T-cell (primary cell): ENCODE measurements at regions not wholly inside any gene's neighbourhood (a gene's known extent, or its start where the extent isn't known, plus 50 kb on each side); places are given as distances from the start of the nearest gene placed in this dataset.

Experiments used
- ATAC-seq, 4 experiments: fragments of 200-7000 bp in 3 of 4; fragments of 150-1000 bp in 1 of 4; cut with Tn5 transposase; replicated peaks in 1 of 4; 1 replicate in 3 of 4; 2 replicates in 1 of 4; pipeline ENCODE4 v1.10.0; 2021; ENCODE audit warnings: moderate library complexity in 3 of 4, mild to moderate bottlenecking in 2 of 4, moderate number of reproducible peaks in 1 of 4
- CTCF ChIA-PET, 2 donors: fragments of 300-600 bp; sonication (Branson Sonifier 250); formaldehyde crosslinking; loops; one replicate each; lab custom pipeline; 2022; ENCODE audit warnings: antibody characterized with exemption in 2 of 2; lab: Charles Lee
- POLR2A ChIA-PET, 2 donors: fragments of 300-600 bp; sonication (Branson Sonifier 250); formaldehyde crosslinking; loops; one replicate each; lab custom pipeline; 2022; ENCODE audit warnings: antibody characterized with exemption in 2 of 2; lab: Charles Lee
- DNase-seq, 35 experiments: peaks; one replicate each; pipeline versions ENCODE4 v3.0.0 to v3.0.0-alpha.2; 2013 to 2023
- H3K27ac ChIP-seq: one replicate; pipeline ENCODE4 v1.5.1; 2013; ENCODE audit warnings: low read length
- H3K27me3 ChIP-seq, 2 experiments: replicated peaks in 1 of 2; 1 replicate in 1 of 2; 2 replicates in 1 of 2; pipeline versions ENCODE4 v1.6.1 to v1.7.0; 2013; ENCODE audit warnings: low read length in 1 of 2, mixed read lengths in 1 of 2; ENCODE audit not compliant: control insufficient read depth in 2 of 2, insufficient read depth in 2 of 2; ENCODE audit errors: extremely low read depth in 1 of 2
- H3K36me3 ChIP-seq, 2 donors: 1 replicate in 1 of 2; 2 replicates in 1 of 2; pipeline versions ENCODE4 v1.6.1 to v1.7.0; 2013; ENCODE audit warnings: low read length in 1 of 2; ENCODE audit not compliant: control insufficient read depth in 2 of 2, insufficient read depth in 1 of 2; ENCODE audit errors: extremely low read depth in 1 of 2
- H3K4me1 ChIP-seq, 2 experiments: 1 replicate in 1 of 2; 2 replicates in 1 of 2; pipeline versions ENCODE4 v1.6.1 to v1.7.0; 2013; ENCODE audit warnings: low read length in 2 of 2, mixed read lengths in 1 of 2; ENCODE audit not compliant: insufficient read depth in 2 of 2, control insufficient read depth in 1 of 2; ENCODE audit errors: extremely low read depth in 1 of 2
- H3K4me3 ChIP-seq, 2 donors: 1 replicate in 1 of 2; 2 replicates in 1 of 2; pipeline versions ENCODE4 v1.5.1 to v1.7.0; 2013; ENCODE audit warnings: mild to moderate bottlenecking in 2 of 2, low read length in 1 of 2, moderate library complexity in 1 of 2; ENCODE audit not compliant: control insufficient read depth in 1 of 2; ENCODE audit errors: extremely low read depth in 1 of 2
- H3K9me3 ChIP-seq: 2 replicates; pipeline ENCODE4 v1.7.0; 2013
- H3K27ac Mint-ChIP-seq, 2 donors: one replicate each; pipeline ENCODE4 v1.8.0; 2020 to 2021; ENCODE audit warnings: mild to moderate bottlenecking in 2 of 2, mixed read lengths in 2 of 2
- H3K27me3 Mint-ChIP-seq, 2 donors: one replicate each; pipeline ENCODE4 v1.8.0; 2021 to 2022; ENCODE audit warnings: mixed read lengths in 2 of 2
- H3K36me3 Mint-ChIP-seq: one replicate; pipeline ENCODE4 v1.8.0; 2021; ENCODE audit warnings: mixed read lengths
- H3K4me1 Mint-ChIP-seq, 3 donors: one replicate each; pipeline ENCODE4 v1.8.0; 2020 to 2022; ENCODE audit warnings: mixed read lengths in 3 of 3, mild to moderate bottlenecking in 1 of 3
- H3K4me3 Mint-ChIP-seq, 3 donors: one replicate each; pipeline ENCODE4 v1.8.0; 2020 to 2022; ENCODE audit warnings: mild to moderate bottlenecking in 3 of 3, mixed read lengths in 3 of 3, moderate library complexity in 3 of 3
- H3K9me3 Mint-ChIP-seq, 3 donors: one replicate each; pipeline ENCODE4 v1.8.0; 2020 to 2022; ENCODE audit warnings: mixed read lengths in 3 of 3
- whole genome bisulfite sequencing: methylation state at CpG from one replicate; pipeline ENCODE4 v1.1.5; 2013; ENCODE audit warnings: missing lambda C conversion rate; ENCODE audit not compliant: insufficient coverage; 5-methylcytosine and 5-hydroxymethylcytosine counted together

DNA sequence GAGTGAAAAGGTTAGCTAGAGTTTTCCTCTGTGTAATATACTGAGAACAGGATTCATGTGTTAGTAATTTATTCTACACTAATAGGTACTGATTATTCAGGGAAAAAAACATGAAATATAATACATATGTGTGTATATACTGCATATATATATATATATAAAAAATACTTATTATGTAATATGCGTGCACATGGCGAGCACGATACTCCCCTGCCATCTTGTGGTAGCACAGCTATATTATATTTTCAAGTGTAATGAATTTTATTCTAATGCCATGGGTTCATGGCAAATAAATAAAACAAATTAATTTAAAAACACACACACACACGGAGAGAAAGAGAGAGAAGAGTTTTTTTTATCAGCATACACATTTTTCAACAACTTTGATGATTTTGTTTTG is 460.6 kb downstream of the KCNJ2 start:
- Histone ChIP-seq H3K4me3 (no peak overlapping the region), H3K27me3 (no peaks in the 10 kb centered on the region), H3K36me3 (no peaks in the 10 kb centered on the region), H3K4me1 (no peaks in the 10 kb centered on the region), H3K27ac (no peak overlapping the region), H3K9me3 (no peaks in the 10 kb centered on the region)
- ATAC-seq = no peak
- ChIA-PET POLR2A (no interaction called here), CTCF (no interaction called here)
- no peaks in the 10 kb centered on the region for H3K4me1 Mint-ChIP-seq
- peaks cover 1 to 14% of the 10 kb centered on the region in 2 donors for H3K27me3 Mint-ChIP-seq
- peak in 1 of 35 experiments; percentile 3 for DNase-seq
- no peak overlapping the region for H3K4me3 Mint-ChIP-seq
- H3K36me3 Mint-ChIP-seq = no peaks in the 10 kb centered on the region
- H3K9me3 Mint-ChIP-seq = no peaks in the 10 kb centered on the region
- WGBS = no CpG with 5 or more reads among the region's 4 CpGs
- H3K27ac Mint-ChIP-seq = no peak overlapping the region

DNA sequence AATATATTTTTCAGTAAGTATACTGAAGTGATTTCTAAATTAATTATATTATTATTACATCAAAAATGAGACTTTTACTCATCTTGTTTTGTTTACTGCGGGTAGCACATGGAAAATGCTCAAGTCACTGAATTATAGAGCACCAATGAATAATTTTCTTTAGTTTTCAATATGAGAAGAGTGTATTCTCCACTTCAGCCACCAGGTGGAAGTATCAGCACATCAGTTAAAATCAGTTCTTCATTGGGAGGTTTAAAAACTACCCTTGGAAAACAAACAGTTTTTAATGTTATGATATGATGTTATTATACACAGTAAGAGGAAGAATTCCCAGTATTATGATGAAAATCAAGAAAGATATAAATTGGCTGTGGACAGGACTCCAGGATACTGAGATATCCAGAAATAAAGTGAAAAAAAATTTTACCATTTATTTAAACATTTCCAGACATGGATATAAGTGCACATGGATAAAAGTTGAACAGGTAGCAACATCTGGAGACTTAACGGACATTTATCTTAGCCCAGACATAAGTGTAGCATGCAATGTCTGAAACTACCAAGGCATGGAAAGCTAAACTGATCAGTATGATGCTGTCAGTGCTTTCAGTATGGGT is 467.3 kb downstream of the KCNJ2 start:
- peak in 1 of 35 experiments; percentile 31 for DNase-seq
- CTCF ChIA-PET = interaction anchor here in 1 of 2 donors (0.6 kb wide), 1 partner anchor 19 kb away, joined by 3 read pairs; no protein-coding TSS in a partner anchor
- no peak overlapping the region for H3K4me3 ChIP-seq
- POLR2A ChIA-PET = no interaction called here
- no peaks in the 10 kb centered on the region for H3K4me1 ChIP-seq
- Mint-ChIP-seq H3K4me3 (no peak overlapping the region), H3K27me3 (peaks cover 1 to 5% of the 10 kb centered on the region in 2 donors), H3K27ac (no peak overlapping the region), H3K4me1 (no peaks in the 10 kb centered on the region), H3K36me3 (no peaks in the 10 kb centered on the region), H3K9me3 (no peaks in the 10 kb centered on the region)
- no peaks in the 10 kb centered on the region for H3K27me3 ChIP-seq
- H3K27ac ChIP-seq = no peak overlapping the region
- WGBS = 50% methylated on average over 1 of the region's 2 CpGs
- H3K9me3 ChIP-seq = no peaks in the 10 kb centered on the region
- H3K36me3 ChIP-seq = no peaks in the 10 kb centered on the region
- ATAC-seq = no peak

DNA sequence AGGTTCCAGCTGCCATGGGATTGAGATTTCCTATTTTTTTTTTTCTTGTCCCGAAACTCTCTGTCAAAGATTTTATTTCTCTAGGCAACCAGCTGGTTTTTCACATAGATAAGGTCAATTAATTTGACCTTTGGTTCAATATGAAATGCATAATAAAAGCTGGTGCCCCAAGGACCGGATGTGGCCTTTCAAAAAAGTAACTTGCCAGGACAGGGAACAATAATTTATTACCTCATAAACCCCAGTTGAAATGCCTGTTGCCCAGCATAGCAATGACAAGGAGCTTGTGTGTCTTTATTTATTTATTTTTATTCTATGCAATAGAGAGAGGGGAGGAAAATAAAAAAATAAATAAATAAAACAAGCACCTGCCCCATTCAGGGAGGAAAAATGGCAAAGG is 472.7 kb downstream of the KCNJ2 start:
- no peak overlapping the region for H3K27ac Mint-ChIP-seq
- DNase-seq (no peak), ATAC-seq (no peak)
- Histone ChIP-seq H3K36me3 (no peaks in the 10 kb centered on the region), H3K27ac (no peak overlapping the region), H3K9me3 (no peaks in the 10 kb centered on the region), H3K4me3 (no peak overlapping the region), H3K4me1 (peaks cover 0 to 2% of the 10 kb centered on the region in 2 experiments), H3K27me3 (no peaks in the 10 kb centered on the region)
- H3K36me3 Mint-ChIP-seq = no peaks in the 10 kb centered on the region
- no peaks in the 10 kb centered on the region for H3K27me3 Mint-ChIP-seq
- ChIA-PET CTCF (no interaction called here), POLR2A (no interaction called here)
- H3K4me3 Mint-ChIP-seq = no peak overlapping the region
- H3K4me1 Mint-ChIP-seq = no peaks in the 10 kb centered on the region
- peaks cover 0 to 9% (median 0%) of the 10 kb centered on the region in 3 donors for H3K9me3 Mint-ChIP-seq
- WGBS = no CpG with 5 or more reads among the region's 2 CpGs

DNA sequence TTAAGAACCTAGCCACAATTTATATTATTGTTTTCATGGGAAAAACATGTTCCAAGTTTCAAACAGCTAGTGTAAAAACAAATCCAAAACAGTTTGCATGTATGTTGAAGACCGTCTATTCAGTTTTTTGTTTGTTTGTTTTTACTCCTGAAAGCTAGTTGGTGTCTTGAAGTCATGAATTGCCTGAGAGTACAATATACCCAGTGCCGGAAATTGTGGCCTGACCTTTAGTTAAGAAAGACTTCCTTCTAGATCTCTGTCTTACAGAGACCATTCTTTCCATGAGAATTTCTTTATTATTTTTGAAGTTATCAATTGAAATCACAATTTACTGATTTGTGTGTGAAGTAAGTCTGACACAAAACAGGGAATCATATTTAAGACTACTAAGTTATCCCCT is 474.8 kb downstream of the KCNJ2 start:
- Mint-ChIP-seq H3K4me3 (no peak overlapping the region), H3K27ac (no peak overlapping the region), H3K9me3 (peaks cover 0 to 9% (median 0%) of the 10 kb centered on the region in 3 donors), H3K4me1 (no peaks in the 10 kb centered on the region), H3K36me3 (no peaks in the 10 kb centered on the region), H3K27me3 (no peaks in the 10 kb centered on the region)
- ChIA-PET POLR2A (no interaction called here), CTCF (no interaction called here)
- no peak overlapping the region for H3K4me3 ChIP-seq
- H3K36me3 ChIP-seq = no peaks in the 10 kb centered on the region
- no peak for ATAC-seq
- no peak for DNase-seq
- WGBS = no CpG with 5 or more reads among the region's 2 CpGs
- H3K27me3 ChIP-seq = no peaks in the 10 kb centered on the region
- H3K4me1 ChIP-seq = peaks cover 0 to 2% of the 10 kb centered on the region in 2 experiments
- H3K9me3 ChIP-seq = no peaks in the 10 kb centered on the region
- no peak overlapping the region for H3K27ac ChIP-seq

DNA sequence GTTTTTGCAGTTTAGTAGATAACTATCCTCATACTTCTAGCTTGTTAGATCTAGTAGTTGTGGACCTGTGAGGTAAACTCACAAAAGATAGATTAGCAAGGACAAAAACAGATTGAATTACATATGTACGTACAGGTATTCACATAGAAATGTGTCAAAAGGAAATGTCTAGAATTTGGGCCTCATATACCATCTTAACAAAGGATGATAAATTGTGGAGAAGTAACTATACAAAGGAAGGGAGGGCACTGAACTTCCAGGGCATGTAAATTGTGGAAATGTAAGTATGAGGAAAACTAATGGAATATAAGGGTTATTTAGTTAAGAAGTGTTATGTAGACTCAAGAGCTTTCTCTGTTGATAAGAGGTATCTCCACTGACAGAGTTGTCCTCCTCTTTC is 477.3 kb downstream of the KCNJ2 start:
- ATAC-seq (no peak), DNase-seq (no peak)
- peaks cover 0 to 3% of the 10 kb centered on the region in 2 donors for H3K27me3 Mint-ChIP-seq
- no peak overlapping the region for H3K4me3 Mint-ChIP-seq
- Histone ChIP-seq H3K36me3 (no peaks in the 10 kb centered on the region), H3K27me3 (no peaks in the 10 kb centered on the region), H3K4me3 (no peak overlapping the region), H3K27ac (no peak overlapping the region), H3K4me1 (peaks cover 0 to 2% of the 10 kb centered on the region in 2 experiments), H3K9me3 (no peaks in the 10 kb centered on the region)
- H3K9me3 Mint-ChIP-seq = peaks cover 0 to 9% (median 0%) of the 10 kb centered on the region in 3 donors
- H3K36me3 Mint-ChIP-seq = no peaks in the 10 kb centered on the region
- no CpG with 5 or more reads among the region's 1 CpG for WGBS
- H3K4me1 Mint-ChIP-seq = no peaks in the 10 kb centered on the region
- no peak overlapping the region for H3K27ac Mint-ChIP-seq
- ChIA-PET POLR2A (no interaction called here), CTCF (interaction anchor here in 1 of 2 donors (0.7 kb wide), 1 partner anchor 8 kb away, joined by 8 read pairs; no protein-coding TSS in a partner anchor)

DNA sequence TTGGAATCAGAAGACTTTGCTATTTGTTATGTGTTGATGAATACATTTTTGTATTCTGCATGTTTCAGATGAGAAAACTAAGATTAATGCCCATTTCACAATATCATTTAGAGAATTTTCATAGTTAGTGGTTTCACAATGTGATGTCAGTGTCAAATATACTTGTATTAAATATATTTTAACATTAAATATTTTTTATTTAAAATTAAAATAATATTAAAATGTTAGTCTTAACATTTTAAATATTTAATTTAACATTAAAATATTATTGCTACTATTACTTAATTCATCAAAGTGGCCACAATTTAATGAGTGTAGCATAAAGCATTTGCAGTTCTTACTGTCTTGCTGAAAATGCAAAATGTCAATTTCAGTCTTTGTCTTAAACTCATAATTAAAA is 478.8 kb downstream of the KCNJ2 start:
- no peaks in the 10 kb centered on the region for H3K36me3 ChIP-seq
- Mint-ChIP-seq H3K27ac (no peak overlapping the region), H3K36me3 (no peaks in the 10 kb centered on the region), H3K9me3 (peaks cover 0 to 9% (median 0%) of the 10 kb centered on the region in 3 donors), H3K27me3 (peaks cover 0 to 3% of the 10 kb centered on the region in 2 donors), H3K4me1 (no peaks in the 10 kb centered on the region), H3K4me3 (no peak overlapping the region)
- CTCF ChIA-PET = no interaction called here
- peaks cover 0 to 2% of the 10 kb centered on the region in 2 experiments for H3K4me1 ChIP-seq
- H3K27me3 ChIP-seq = no peaks in the 10 kb centered on the region
- ATAC-seq (no peak), DNase-seq (no peak)
- no peak overlapping the region for H3K4me3 ChIP-seq
- no peaks in the 10 kb centered on the region for H3K9me3 ChIP-seq
- POLR2A ChIA-PET = no interaction called here
- no peak overlapping the region for H3K27ac ChIP-seq

DNA sequence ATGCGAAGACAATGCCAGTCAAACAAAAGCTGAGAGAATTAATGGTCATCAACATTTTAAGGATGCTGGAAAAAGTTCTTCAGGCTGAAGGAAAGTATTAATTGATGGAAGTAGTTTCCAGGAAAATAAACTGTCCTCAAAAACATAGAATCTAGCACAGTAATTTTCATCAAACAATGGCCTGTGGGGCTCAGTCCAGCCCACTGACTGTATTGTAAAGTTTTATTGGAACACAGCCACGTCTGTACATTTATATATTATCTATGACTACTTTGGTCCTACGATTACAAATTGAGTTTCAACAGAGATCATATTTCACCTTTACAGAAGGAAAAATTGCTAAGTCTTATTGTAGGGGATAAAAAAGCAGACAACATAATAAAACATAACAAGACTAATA is 484.5 kb downstream of the KCNJ2 start:
- POLR2A ChIA-PET = no interaction called here
- no peaks in the 10 kb centered on the region for H3K36me3 ChIP-seq

More for the DNA sequence above, 484.5 kb downstream of the KCNJ2 start:
- Mint-ChIP-seq H3K36me3 (no peaks in the 10 kb centered on the region), H3K4me1 (no peaks in the 10 kb centered on the region), H3K27ac (no peak overlapping the region), H3K9me3 (no peaks in the 10 kb centered on the region), H3K4me3 (no peak overlapping the region), H3K27me3 (peaks cover 0 to 3% of the 10 kb centered on the region in 2 donors)
- ATAC-seq (no peak), DNase-seq (no peak)
- CTCF ChIA-PET = no interaction called here
- Histone ChIP-seq H3K4me3 (no peak overlapping the region), H3K27me3 (no peaks in the 10 kb centered on the region), H3K27ac (no peak overlapping the region), H3K4me1 (no peaks in the 10 kb centered on the region), H3K9me3 (no peaks in the 10 kb centered on the region)
- WGBS = no CpG with 5 or more reads among the region's 3 CpGs
